CD4-positive, alpha-beta T cell (primary cell): ENCODE measurements at regions not wholly inside any gene's neighbourhood (a gene's known extent, or its start where the extent isn't known, plus 50 kb on each side); places are given as distances from the start of the nearest gene placed in this dataset.

Source experiments
- ATAC-seq: fragments of 200-7000 bp; cut with Tn5 transposase; one replicate; pipeline ENCODE4 v1.10.0; 2022; ENCODE audit warnings: mild to moderate bottlenecking; ENCODE audit not compliant: poor library complexity
- CTCF ChIA-PET: fragments of 350-600 bp; sonication (Branson Sonifier 250); formaldehyde crosslinking; loops from one replicate; lab custom pipeline; 2021; ENCODE audit warnings: antibody characterized with exemption, inconsistent platforms; lab: Charles Lee
- POLR2A ChIA-PET: fragments of 350-600 bp; sonication (Branson Sonifier 250); formaldehyde crosslinking; loops from one replicate; lab custom pipeline; 2021; ENCODE audit warnings: antibody characterized with exemption, inconsistent platforms; lab: Charles Lee
- DNase-seq, 14 experiments: peaks; one replicate each; pipeline ENCODE4 v3.0.0-alpha.2; 2013 to 2020; ENCODE audit warnings: mixed read lengths in 2 of 14
- H3K27ac ChIP-seq, 2 donors: one replicate each; pipeline versions ENCODE4 v1.5.1 to v1.7.0; 2013; ENCODE audit warnings: low read length in 2 of 2, low read depth in 1 of 2, mild to moderate bottlenecking in 1 of 2
- H3K27me3 ChIP-seq, 2 experiments: 1 replicate in 1 of 2; 2 replicates in 1 of 2; pipeline versions ENCODE4 v1.6.1 to v1.7.0; 2013; ENCODE audit warnings: low read length in 2 of 2, control low read depth in 1 of 2, mild to moderate bottlenecking in 1 of 2, moderate library complexity in 1 of 2; ENCODE audit not compliant: insufficient read depth in 2 of 2, control insufficient read depth in 1 of 2
- H3K36me3 ChIP-seq: one replicate; pipeline ENCODE4 v1.6.1; 2013; ENCODE audit warnings: low read length, control low read depth; ENCODE audit not compliant: insufficient read depth
- H3K4me1 ChIP-seq: one replicate; pipeline ENCODE4 v1.6.1; 2013; ENCODE audit warnings: low read length, control low read depth; ENCODE audit not compliant: insufficient read depth
- H3K4me3 ChIP-seq: one replicate; pipeline ENCODE4 v1.5.1; 2013; ENCODE audit warnings: mild to moderate bottlenecking, low read length, moderate library complexity
- H3K9me3 ChIP-seq, 2 experiments: 1 replicate in 1 of 2; 2 replicates in 1 of 2; pipeline versions ENCODE4 v1.6.1 to v1.7.0; 2013; ENCODE audit warnings: low read length in 2 of 2, mild to moderate bottlenecking in 2 of 2, control low read depth in 1 of 2, moderate library complexity in 1 of 2; ENCODE audit not compliant: control insufficient read depth in 1 of 2, insufficient read depth in 1 of 2
- H3K27ac Mint-ChIP-seq: one replicate; pipeline ENCODE4 v1.8.0; 2020; ENCODE audit warnings: mixed read lengths
- H3K27me3 Mint-ChIP-seq: one replicate; pipeline ENCODE4 v1.8.0; 2021; ENCODE audit warnings: mixed read lengths
- H3K36me3 Mint-ChIP-seq: one replicate; pipeline ENCODE4 v1.8.0; 2021; ENCODE audit warnings: low read depth, mixed read lengths
- H3K4me1 Mint-ChIP-seq: one replicate; pipeline ENCODE4 v1.8.0; 2021; ENCODE audit warnings: low read depth, mixed read lengths
- H3K4me3 Mint-ChIP-seq: one replicate; pipeline ENCODE4 v1.8.0; 2020; ENCODE audit warnings: mild to moderate bottlenecking, mixed read lengths
- H3K9me3 Mint-ChIP-seq: one replicate; pipeline ENCODE4 v1.8.0; 2020; ENCODE audit warnings: mixed read lengths
- CTCF ChIP-seq: fragments of 200-600 bp; IDR thresholded peaks from one replicate; pipeline ENCODE4 v1.8.0; 2022; ENCODE audit warnings: antibody characterized with exemption, mild to moderate bottlenecking
- intact Hi-C, 2 experiments: fragments of 100-400 bp; cut with DNase I in 1 of 2; cut with micrococcal nuclease in 1 of 2; formaldehyde crosslinking; loops; one replicate each; pipeline versions ENCODE4 v1.15.1 to v1.9.0; 2023 to 2025; cut with DNase I, micrococcal nuclease

DNA sequence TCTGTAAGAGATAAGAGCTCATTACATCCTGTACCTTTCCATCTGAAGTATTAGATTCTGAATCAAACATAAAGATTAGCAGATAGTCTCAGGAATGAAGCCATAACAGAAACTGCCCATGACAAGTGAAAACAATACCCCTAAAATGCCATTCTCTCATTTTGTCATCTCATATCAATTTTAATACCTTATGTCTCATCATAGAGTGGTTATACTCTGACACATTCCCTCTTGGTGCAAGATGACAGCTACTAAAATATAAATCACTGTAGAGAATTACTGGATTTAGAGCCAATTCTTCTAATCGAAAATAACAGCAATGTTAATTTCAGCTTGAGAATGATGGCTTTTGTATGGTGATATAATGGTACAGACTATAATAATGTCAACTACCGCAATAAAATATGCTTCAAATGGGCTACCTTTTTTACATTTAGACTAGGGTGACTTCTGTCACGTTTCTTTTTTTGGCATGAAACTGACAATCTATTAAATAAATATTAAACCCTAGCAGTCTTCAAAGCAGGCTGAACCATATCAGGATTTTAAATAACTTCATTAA, 125.1 kb upstream of the ITGA4 start:
- peaks cover 6% of the 10 kb centered on the region for H3K4me1 Mint-ChIP-seq
- no peak overlapping the region for H3K27ac Mint-ChIP-seq
- no peaks in the 10 kb centered on the region for H3K36me3 ChIP-seq
- H3K4me3 Mint-ChIP-seq, result no peak overlapping the region
- TF ChIP-seq CTCF, result no peak
- H3K4me3 ChIP-seq, result no peak overlapping the region
- H3K36me3 Mint-ChIP-seq, result peaks cover 4% of the 10 kb centered on the region
- H3K27me3 ChIP-seq, result no peaks in the 10 kb centered on the region
- H3K27me3 Mint-ChIP-seq, result no peaks in the 10 kb centered on the region
- ChIA-PET CTCF (no interaction called here), POLR2A (no interaction called here)
- DNase-seq, result no peak
- peaks cover 11% of the 10 kb centered on the region for H3K9me3 Mint-ChIP-seq
- ATAC-seq, result no peak
- no peaks in the 10 kb centered on the region for H3K4me1 ChIP-seq
- no peaks in the 10 kb centered on the region for H3K9me3 ChIP-seq
- intact Hi-C loops, result loop anchor here in 1 of 2 experiments (5.0 kb wide), 1 partner anchor 40 kb away; no protein-coding TSS in a partner anchor
- H3K27ac ChIP-seq, result no peak overlapping the region

- no peak for TF ChIP-seq CTCF
- no peaks in the 10 kb centered on the region for H3K36me3 Mint-ChIP-seq
- no peak overlapping the region for H3K27ac Mint-ChIP-seq
- H3K9me3 Mint-ChIP-seq, result peaks cover 11% of the 10 kb centered on the region
- intact Hi-C loops, result loop anchor here in 1 of 2 experiments (5.0 kb wide), 1 partner anchor 38 kb away; no protein-coding TSS in a partner anchor
- DNase-seq, result peak in 1 of 14 experiments; percentile 28
- Histone ChIP-seq H3K27ac (no peak overlapping the region), H3K27me3 (no peaks in the 10 kb centered on the region), H3K4me1 (no peaks in the 10 kb centered on the region), H3K36me3 (no peaks in the 10 kb centered on the region), H3K9me3 (no peaks in the 10 kb centered on the region), H3K4me3 (no peak overlapping the region)
- POLR2A ChIA-PET, result no interaction called here
- H3K27me3 Mint-ChIP-seq, result no peaks in the 10 kb centered on the region
- no peak for ATAC-seq
- peaks cover 6% of the 10 kb centered on the region for H3K4me1 Mint-ChIP-seq
- no peak overlapping the region for H3K4me3 Mint-ChIP-seq
- CTCF ChIA-PET, result interaction anchor here (1.1 kb wide), 1 partner anchor 123 kb away, joined by 3 read pairs; the partner anchor contains the start of gene ITGA4
These were observed 122.9 kb upstream of the ITGA4 start for GRCh38 chr2:181334158-181334826.

- ChIA-PET POLR2A (no interaction called here), CTCF (no interaction called here)
- H3K36me3 ChIP-seq, result no peaks in the 10 kb centered on the region
- no peak for ATAC-seq
- H3K4me3 ChIP-seq, result no peak overlapping the region
- Mint-ChIP-seq H3K4me1 (no peaks in the 10 kb centered on the region), H3K4me3 (no peak overlapping the region), H3K9me3 (no peaks in the 10 kb centered on the region), H3K27ac (no peak overlapping the region), H3K27me3 (no peaks in the 10 kb centered on the region), H3K36me3 (peaks cover 28% of the 10 kb centered on the region)
- TF ChIP-seq CTCF, result no peak
- H3K4me1 ChIP-seq, result no peaks in the 10 kb centered on the region
- no peaks in the 10 kb centered on the region for H3K27me3 ChIP-seq
- intact Hi-C loops, result no loop called here
- H3K9me3 ChIP-seq, result no peaks in the 10 kb centered on the region
- DNase-seq, result no peak
- H3K27ac ChIP-seq, result no peak overlapping the region
These were observed 116.3 kb upstream of the ITGA4 start for GRCh38 chr2:181340891-181341290.
